Activated CD4-positive, alpha-beta memory T cell treated with anti-CD3 and anti-CD28 coated beads, Interleukin-2, amount 10 ng/mL, durations not matched to agents 7 days and 5 days (primary cell): ENCODE measurements at regions not wholly inside any gene's neighbourhood (a gene's known extent, or its start where the extent isn't known, plus 50 kb on each side); places are given as distances from the start of the nearest gene placed in this dataset.
"Not testable (repeated sequence)": the region's sequence is repeated elsewhere in the genome, so short reads cannot be mapped to it uniquely, and the experiment has no call there.

Experiments used
- CTCF ChIA-PET: fragments of 350-600 bp; sonication (Branson Sonifier 250); formaldehyde crosslinking; loops from one replicate; lab custom pipeline; 2021; ENCODE audit warnings: antibody characterized with exemption, inconsistent platforms; lab: Charles Lee
- POLR2A ChIA-PET: fragments of 350-600 bp; sonication (Branson Sonifier 250); formaldehyde crosslinking; loops from one replicate; lab custom pipeline; 2021; ENCODE audit warnings: antibody characterized with exemption; lab: Charles Lee
- DNase-seq: peaks from one replicate; pipeline ENCODE4 v3.0.0-alpha.2; 2020
- H3K27ac Mint-ChIP-seq: one replicate; pipeline ENCODE4 v1.8.0; 2021; ENCODE audit warnings: mild to moderate bottlenecking, mixed read lengths
- H3K27me3 Mint-ChIP-seq: one replicate; pipeline ENCODE4 v1.8.0; 2021; ENCODE audit warnings: mixed read lengths
- H3K36me3 Mint-ChIP-seq: one replicate; pipeline ENCODE4 v1.8.0; 2021; ENCODE audit warnings: low read depth, mixed read lengths
- H3K4me1 Mint-ChIP-seq: one replicate; pipeline ENCODE4 v1.8.0; 2021; ENCODE audit warnings: mixed read lengths
- H3K4me3 Mint-ChIP-seq: one replicate; pipeline ENCODE4 v1.8.0; 2021; ENCODE audit warnings: mild to moderate bottlenecking, mixed read lengths
- H3K9me3 Mint-ChIP-seq: one replicate; pipeline ENCODE4 v1.8.0; 2021; ENCODE audit warnings: mixed read lengths

- DNase-seq, H3K27ac Mint-ChIP-seq, H3K9me3 Mint-ChIP-seq, POLR2A ChIA-PET, H3K4me1 Mint-ChIP-seq, CTCF ChIA-PET, H3K36me3 Mint-ChIP-seq, H3K27me3 Mint-ChIP-seq, H3K4me3 Mint-ChIP-seq: not testable (repeated sequence)
These were observed 303.9 kb downstream of the CCDC74A start for GRCh38 chr2:131831450-131832208.

GRCh38 chr2:131832209-131832780, 304.6 kb downstream of the CCDC74A start:
- CTCF ChIA-PET, H3K27ac Mint-ChIP-seq, H3K36me3 Mint-ChIP-seq, DNase-seq, H3K4me1 Mint-ChIP-seq, H3K4me3 Mint-ChIP-seq, H3K27me3 Mint-ChIP-seq, POLR2A ChIA-PET, H3K9me3 Mint-ChIP-seq: not testable (repeated sequence)

- H3K27me3 Mint-ChIP-seq, H3K9me3 Mint-ChIP-seq, CTCF ChIA-PET, H3K4me1 Mint-ChIP-seq, H3K36me3 Mint-ChIP-seq, DNase-seq, H3K4me3 Mint-ChIP-seq, H3K27ac Mint-ChIP-seq, POLR2A ChIA-PET: not testable (repeated sequence)
These were observed 305.2 kb downstream of the CCDC74A start for GRCh38 chr2:131832917-131833316.

DNA sequence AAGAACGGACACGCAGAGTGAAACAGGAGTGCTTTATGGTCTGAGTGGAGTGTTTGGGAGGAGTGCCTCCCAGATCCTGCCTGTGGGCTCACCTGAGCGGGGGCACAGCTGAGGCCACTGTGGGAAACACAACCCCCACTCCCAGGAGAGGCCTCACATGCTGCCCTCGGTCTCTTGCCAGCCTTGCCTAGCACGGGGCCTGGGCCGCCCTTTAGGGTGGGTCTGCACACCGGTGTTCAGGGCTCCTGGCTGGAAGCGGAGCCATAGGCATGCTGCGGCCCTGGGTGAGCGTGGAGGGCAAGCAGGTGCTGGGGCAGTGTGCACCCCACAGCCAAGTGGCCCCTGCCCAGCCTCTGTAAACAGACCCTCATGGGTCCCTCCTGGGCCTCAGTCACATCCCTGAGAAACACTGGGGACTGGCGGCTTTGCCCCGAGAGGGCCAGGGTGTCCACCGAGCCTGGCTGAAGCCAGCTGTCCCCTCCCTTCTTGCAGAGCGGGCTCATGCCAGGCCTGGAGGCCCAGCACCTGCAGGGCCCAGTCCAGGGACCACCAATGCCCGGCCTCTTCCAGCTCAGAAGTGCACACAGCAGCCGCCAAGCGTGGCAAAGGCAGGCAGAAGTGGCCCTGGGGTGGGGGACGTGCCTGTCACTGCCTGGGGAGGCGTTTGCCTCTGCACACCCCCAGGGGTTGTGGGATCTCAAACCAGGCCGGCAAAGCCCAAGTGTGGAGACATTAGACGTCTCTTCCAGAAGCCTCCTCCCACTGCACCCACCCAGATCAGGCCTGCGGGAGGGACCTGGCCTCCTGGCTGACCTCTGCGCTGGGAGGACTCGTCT, 305.9 kb downstream of the CCDC74A start:
- H3K36me3 Mint-ChIP-seq, H3K9me3 Mint-ChIP-seq, POLR2A ChIA-PET, H3K27ac Mint-ChIP-seq, H3K27me3 Mint-ChIP-seq, CTCF ChIA-PET, H3K4me1 Mint-ChIP-seq, H3K4me3 Mint-ChIP-seq, DNase-seq: not testable (repeated sequence)

- H3K4me1 Mint-ChIP-seq, H3K27me3 Mint-ChIP-seq, H3K27ac Mint-ChIP-seq, H3K9me3 Mint-ChIP-seq, H3K4me3 Mint-ChIP-seq, DNase-seq, H3K36me3 Mint-ChIP-seq, POLR2A ChIA-PET, CTCF ChIA-PET: not testable (repeated sequence)
These were observed 306.7 kb downstream of the CCDC74A start for GRCh38 chr2:131834203-131835020.

GRCh38 chr2:131835022-131835421, 307.3 kb downstream of the CCDC74A start:
- H3K27ac Mint-ChIP-seq, CTCF ChIA-PET, POLR2A ChIA-PET, H3K27me3 Mint-ChIP-seq, H3K4me3 Mint-ChIP-seq, H3K36me3 Mint-ChIP-seq, H3K4me1 Mint-ChIP-seq, H3K9me3 Mint-ChIP-seq, DNase-seq: not testable (repeated sequence)

GRCh38 chr2:131835621-131836091, 308.0 kb downstream of the CCDC74A start:
- ChIA-PET POLR2A (no interaction called here), CTCF (no interaction called here)
- H3K9me3 Mint-ChIP-seq, result no peaks in the 10 kb centered on the region
- H3K27me3 Mint-ChIP-seq, result peaks cover 2% of the 10 kb centered on the region
- no peaks in the 10 kb centered on the region for H3K4me1 Mint-ChIP-seq
- H3K4me3 Mint-ChIP-seq, result no peak overlapping the region
- H3K27ac Mint-ChIP-seq, result no peak overlapping the region
- H3K36me3 Mint-ChIP-seq, result no peaks in the 10 kb centered on the region
- DNase-seq, result no peak

GRCh38 chr2:131836116-131836515, 308.4 kb downstream of the CCDC74A start:
- H3K9me3 Mint-ChIP-seq, H3K27me3 Mint-ChIP-seq, H3K27ac Mint-ChIP-seq, H3K4me1 Mint-ChIP-seq, POLR2A ChIA-PET, H3K36me3 Mint-ChIP-seq, CTCF ChIA-PET, DNase-seq, H3K4me3 Mint-ChIP-seq: not testable (repeated sequence)

DNA sequence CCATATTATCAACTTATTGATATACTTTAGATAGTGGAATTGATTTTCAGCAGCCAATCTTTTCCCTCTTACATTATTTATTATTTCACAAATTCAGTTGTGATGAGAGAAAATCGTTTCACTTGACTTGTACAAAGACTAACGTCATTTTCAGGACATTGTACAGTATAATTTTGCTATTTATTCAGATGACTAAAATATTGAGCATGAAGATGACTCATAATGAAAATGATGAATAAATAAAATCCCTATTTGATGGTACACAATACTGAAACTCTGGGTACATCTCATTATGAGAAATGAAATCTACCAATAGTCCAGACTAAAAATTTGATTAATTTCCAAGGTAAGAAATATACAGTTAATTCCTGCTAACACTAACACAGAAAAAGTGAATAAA, 316.4 kb downstream of the CCDC74A start:
- POLR2A ChIA-PET, result not testable (repeated sequence)

DNA sequence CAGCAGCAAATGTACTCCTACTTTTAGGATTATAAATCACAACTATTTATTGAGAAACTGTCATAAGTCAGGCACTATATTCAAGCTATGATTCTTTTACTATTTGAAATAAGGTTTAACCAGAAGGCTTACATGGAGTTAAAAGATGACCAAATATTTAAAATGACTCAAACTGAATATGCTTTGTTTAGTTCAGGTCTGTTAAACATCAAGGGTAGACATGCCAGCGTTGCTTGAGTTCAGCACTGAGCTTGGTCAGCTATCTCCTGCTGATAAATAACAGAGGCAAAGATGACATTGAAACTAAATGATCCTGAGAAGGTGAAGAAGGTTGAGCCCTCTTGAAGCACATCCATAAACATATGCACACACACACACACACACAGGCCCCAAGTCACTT, 305.6 kb downstream of the ANKRD30BL start:
- H3K27ac Mint-ChIP-seq, H3K4me3 Mint-ChIP-seq, H3K9me3 Mint-ChIP-seq, CTCF ChIA-PET, H3K27me3 Mint-ChIP-seq, H3K36me3 Mint-ChIP-seq, DNase-seq, POLR2A ChIA-PET, H3K4me1 Mint-ChIP-seq: not testable (repeated sequence)

More for the DNA sequence above, 316.4 kb downstream of the CCDC74A start:
- H3K36me3 Mint-ChIP-seq, H3K9me3 Mint-ChIP-seq, H3K27me3 Mint-ChIP-seq, H3K4me1 Mint-ChIP-seq, H3K4me3 Mint-ChIP-seq, H3K27ac Mint-ChIP-seq, DNase-seq, CTCF ChIA-PET: not testable (repeated sequence)

- H3K4me1 Mint-ChIP-seq, DNase-seq, CTCF ChIA-PET, H3K36me3 Mint-ChIP-seq, H3K9me3 Mint-ChIP-seq, H3K27me3 Mint-ChIP-seq, H3K4me3 Mint-ChIP-seq, H3K27ac Mint-ChIP-seq, POLR2A ChIA-PET: not testable (repeated sequence)
These were observed 303.6 kb downstream of the ANKRD30BL start for GRCh38 chr2:131858197-131858596.
